ENCODE measurements at regions not wholly inside any gene's neighbourhood (a gene's known extent, or its start where the extent isn't known, plus 50 kb on each side); places are given as distances from the start of the nearest gene placed in this dataset.

DNA sequence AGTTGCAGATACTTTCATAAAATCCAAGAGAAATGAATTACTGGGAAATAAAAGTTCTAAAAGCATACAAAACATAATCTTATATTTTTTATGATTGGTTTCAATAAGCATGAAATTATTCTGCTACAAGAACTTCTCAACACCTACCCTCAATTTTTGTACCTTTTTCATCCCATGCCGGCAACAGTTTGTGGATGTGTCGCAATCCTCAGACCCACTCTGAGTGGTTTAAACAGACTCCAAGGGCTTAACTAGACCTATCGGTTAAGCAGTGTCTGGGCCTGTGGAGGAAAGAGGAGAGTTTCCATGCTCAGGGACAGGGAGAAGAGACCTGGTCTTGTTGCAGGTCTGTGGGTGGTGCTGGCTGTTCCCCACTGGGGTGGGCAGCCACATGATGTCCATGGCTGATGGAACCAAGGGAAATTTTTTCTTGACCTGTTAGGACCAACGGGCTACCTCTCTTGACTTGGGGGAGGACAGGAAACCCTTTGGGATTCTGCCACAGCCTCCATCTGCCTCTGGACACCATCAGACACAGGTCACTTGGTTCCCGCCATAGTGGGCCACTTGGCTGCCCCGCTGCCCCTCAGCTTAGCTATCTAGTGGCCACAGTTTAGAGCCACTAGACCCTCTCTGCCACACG lies 81.1 kb upstream of the CLDN14 start:
- TF ChIP-seq, protein P1, sequence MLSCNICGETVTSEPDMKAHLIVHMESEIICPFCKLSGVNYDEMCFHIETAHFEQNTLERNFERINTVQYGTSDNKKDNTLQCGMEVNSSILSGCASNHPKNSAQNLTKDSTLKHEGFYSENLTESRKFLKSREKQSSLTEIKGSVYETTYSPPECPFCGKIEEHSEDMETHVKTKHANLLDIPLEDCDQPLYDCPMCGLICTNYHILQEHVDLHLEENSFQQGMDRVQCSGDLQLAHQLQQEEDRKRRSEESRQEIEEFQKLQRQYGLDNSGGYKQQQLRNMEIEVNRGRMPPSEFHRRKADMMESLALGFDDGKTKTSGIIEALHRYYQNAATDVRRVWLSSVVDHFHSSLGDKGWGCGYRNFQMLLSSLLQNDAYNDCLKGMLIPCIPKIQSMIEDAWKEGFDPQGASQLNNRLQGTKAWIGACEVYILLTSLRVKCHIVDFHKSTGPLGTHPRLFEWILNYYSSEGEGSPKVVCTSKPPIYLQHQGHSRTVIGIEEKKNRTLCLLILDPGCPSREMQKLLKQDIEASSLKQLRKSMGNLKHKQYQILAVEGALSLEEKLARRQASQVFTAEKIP (CRISPR knock-in tag; IDR thresholded peaks at IDR 0.05; ENCODE audit: borderline replicate concordance) = no peak
- TF ChIP-seq HNRNPK (IDR thresholded peaks at IDR 0.05; ENCODE audit: low read depth, low read length, poor library complexity, severe bottlenecking) = no peak
- no peak for TF ChIP-seq ATF2 (CRISPR knock-in tag; IDR thresholded peaks at IDR 0.05)
- no peak for TF ChIP-seq JUND (CRISPR knock-in tag; IDR thresholded peaks at IDR 0.05)
- TF ChIP-seq ZSCAN29 (CRISPR knock-in tag; conservative IDR thresholded peaks at IDR 0.05) = no peak
- TF ChIP-seq BRD4 (CRISPR knock-in tag; IDR thresholded peaks at IDR 0.05) = no peak

All from HepG2 (cell line).